Neural cell (in vitro differentiated cells): ENCODE measurements at regions not wholly inside any gene's neighbourhood (a gene's known extent, or its start where the extent isn't known, plus 50 kb on each side); places are given as distances from the start of the nearest gene placed in this dataset.

Source experiments
- H2AFZ ChIP-seq: fragments of 200-600, 300-800 bp; sonication (generic), shearing (Covaris generic); 2 replicates; pipeline ENCODE4 v1.6.0; 2014; ENCODE audit warnings: low read depth, mild to moderate bottlenecking, antibody characterized with exemption, low read length, moderate library complexity
- H3F3A ChIP-seq: fragments of 200-600 bp; shearing (Covaris generic); 2 replicates; pipeline ENCODE4 v1.6.1; 2016; ENCODE audit warnings: mild to moderate bottlenecking, moderate library complexity, mixed read lengths, antibody characterized with exemption, low read length; ENCODE audit not compliant: insufficient read depth, poor library complexity, severe bottlenecking
- H3K27ac ChIP-seq: fragments of 200-600, 300-800 bp; sonication (generic), shearing (Covaris generic); 2 replicates; pipeline ENCODE4 v1.5.1; 2014; ENCODE audit warnings: mild to moderate bottlenecking, low read length, moderate library complexity
- H3K27me3 ChIP-seq: fragments of 300-800, 200-600 bp; sonication (generic), shearing (Covaris generic); 2 replicates; pipeline ENCODE4 v1.6.0; 2014; ENCODE audit warnings: mild to moderate bottlenecking, low read depth, low read length, moderate library complexity; ENCODE audit not compliant: insufficient read depth
- H3K36me3 ChIP-seq: fragments of 300-800, 200-600 bp; sonication (generic), shearing (Covaris generic); 2 replicates; pipeline ENCODE4 v1.5.1; 2014; ENCODE audit warnings: mild to moderate bottlenecking, antibody characterized with exemption, low read length, moderate library complexity; ENCODE audit not compliant: insufficient read depth
- H3K4me2 ChIP-seq: fragments of 300-800, 200-600 bp; sonication (generic), shearing (Covaris generic); 2 replicates; pipeline ENCODE4 v1.6.0; 2014; ENCODE audit warnings: mild to moderate bottlenecking, low read length
- H3K4me3 ChIP-seq: fragments of 300-800, 200-600 bp; sonication (generic), shearing (Covaris generic); 2 replicates; pipeline ENCODE4 v1.5.1; 2014; ENCODE audit warnings: mild to moderate bottlenecking, low read length, moderate library complexity
- H3K79me2 ChIP-seq: fragments of 200-600 bp; shearing (Covaris generic); replicated peaks from 2 replicates; pipeline ENCODE4 v1.6.0; 2014; ENCODE audit warnings: mild to moderate bottlenecking, low read length, moderate library complexity; ENCODE audit not compliant: insufficient read depth
- H3K9ac ChIP-seq: fragments of 300-800, 200-600 bp; sonication (generic), shearing (Covaris generic); 2 replicates; pipeline ENCODE4 v1.6.1; 2016; ENCODE audit warnings: mild to moderate bottlenecking, low read length, mixed read lengths
- H3K9me2 ChIP-seq: fragments of 200-600 bp; shearing (Covaris generic); 2 replicates; pipeline ENCODE4 v1.6.1; 2016; ENCODE audit warnings: mild to moderate bottlenecking, low read length, mixed read lengths; ENCODE audit not compliant: insufficient read depth
- H3K9me3 ChIP-seq: fragments of 200-600, 300-800 bp; sonication (generic), shearing (Covaris generic); 2 replicates; pipeline ENCODE4 v1.6.1; 2016; ENCODE audit warnings: mild to moderate bottlenecking, mixed run types, low read length, moderate library complexity, mixed read lengths
- H4K20me1 ChIP-seq: fragments of 200-600 bp; shearing (Covaris generic); 2 replicates; pipeline ENCODE4 v1.6.1; 2016; ENCODE audit warnings: mild to moderate bottlenecking, mixed run types; ENCODE audit not compliant: insufficient read depth
- CTCF ChIP-seq: fragments of 450-650 bp; IDR thresholded peaks from 2 replicates; pipeline ENCODE4 v1.5.1; 2014; ENCODE audit warnings: antibody characterized with exemption, mild to moderate bottlenecking, moderate library complexity; ENCODE audit not compliant: poor library complexity, severe bottlenecking
- EP300 ChIP-seq: fragments of 450-650 bp; conservative IDR thresholded peaks from 2 replicates; pipeline ENCODE4 v1.6.1; 2014; ENCODE audit warnings: antibody characterized with exemption, mild to moderate bottlenecking, moderate library complexity; ENCODE audit not compliant: poor library complexity, severe bottlenecking
- EZH2 ChIP-seq: fragments of 200-600, 300-800 bp; shearing (Covaris generic), sonication (generic); IDR thresholded peaks from 2 replicates; pipeline ENCODE4 v1.6.1; 2014; ENCODE audit warnings: antibody characterized with exemption, low read length, borderline replicate concordance, mild to moderate bottlenecking; ENCODE audit not compliant: insufficient read depth, poor library complexity, severe bottlenecking
- MXI1 ChIP-seq: fragments of 450-650 bp; conservative IDR thresholded peaks from 2 replicates; pipeline ENCODE4 v1.6.1; 2014; ENCODE audit warnings: antibody characterized with exemption, mild to moderate bottlenecking; ENCODE audit not compliant: poor library complexity, severe bottlenecking
- POLR2AphosphoS5 ChIP-seq: IDR thresholded peaks from 2 replicates; pipeline ENCODE4 v1.6.1; 2012
- RAD21 ChIP-seq: fragments of 450-650 bp; conservative IDR thresholded peaks from 2 replicates; pipeline ENCODE4 v1.6.1; 2014; ENCODE audit warnings: antibody characterized with exemption, mild to moderate bottlenecking, moderate library complexity
- REST ChIP-seq: IDR thresholded peaks from 2 replicates; pipeline ENCODE4 v1.6.1; 2012; ENCODE audit warnings: borderline replicate concordance
- SMC3 ChIP-seq: fragments of 450-650 bp; conservative IDR thresholded peaks from 2 replicates; pipeline ENCODE4 v1.6.1; 2014; ENCODE audit warnings: antibody characterized with exemption, mild to moderate bottlenecking, moderate library complexity; ENCODE audit not compliant: poor library complexity
- TAF1 ChIP-seq: IDR thresholded peaks from 2 replicates; pipeline ENCODE4 v1.6.1; 2012; ENCODE audit warnings: low read depth

- H3K27ac ChIP-seq, result no peak overlapping the region
- no peaks in the 10 kb centered on the region for H3K27me3 ChIP-seq
- no peaks in the 10 kb centered on the region for H3K9me2 ChIP-seq
- H3K9me3 ChIP-seq, result no peaks in the 10 kb centered on the region
- TF ChIP-seq SMC3 (no peak), EZH2 (no peak), MXI1 (no peak), TAF1 (no peak), RAD21 (no peak), POLR2AphosphoS5 (no peak)
- H3K4me2 ChIP-seq, result no peak overlapping the region
- no peaks in the 10 kb centered on the region for H3K36me3 ChIP-seq
- H2AFZ ChIP-seq, result no peak overlapping the region
- no peaks in the 10 kb centered on the region for H4K20me1 ChIP-seq
- H3K4me3 ChIP-seq, result no peak overlapping the region
- H3K79me2 ChIP-seq, result no peaks in the 10 kb centered on the region
- H3K9ac ChIP-seq, result no peak overlapping the region
- H3F3A ChIP-seq, result no peaks in the 10 kb centered on the region
These were observed 236.2 kb upstream of the PREP start for GRCh38 chr6:105639124-105639523.

- Histone ChIP-seq H3K9me3 (peaks cover 4% of the 10 kb centered on the region), H4K20me1 (no peaks in the 10 kb centered on the region), H3K79me2 (no peaks in the 10 kb centered on the region), H3K9ac (no peak overlapping the region), H3K36me3 (no peaks in the 10 kb centered on the region), H3K27me3 (no peaks in the 10 kb centered on the region), H3F3A (no peaks in the 10 kb centered on the region), H2AFZ (no peak overlapping the region), H3K4me2 (no peak overlapping the region), H3K4me3 (no peak overlapping the region), H3K9me2 (no peaks in the 10 kb centered on the region), H3K27ac (no peak overlapping the region)
- no peak for TF ChIP-seq CTCF
- TF ChIP-seq REST, result no peak
- TF ChIP-seq EP300, result no peak
- TF ChIP-seq POLR2AphosphoS5, result no peak
- no peak for TF ChIP-seq TAF1
- TF ChIP-seq MXI1, result no peak
- no peak for TF ChIP-seq RAD21
- TF ChIP-seq EZH2, result no peak
- TF ChIP-seq SMC3, result no peak
These were observed 230.9 kb upstream of the PREP start for GRCh38 chr6:105633814-105634213.
